PC-3 (cell line): ENCODE measurements at regions not wholly inside any gene's neighbourhood (a gene's known extent, or its start where the extent isn't known, plus 50 kb on each side); places are given as distances from the start of the nearest gene placed in this dataset.

Source experiments
- ATAC-seq: fragments of 200-7000 bp; cut with Tn5 transposase; 2 replicates; pipeline ENCODE4 v1.9.1; 2020; ENCODE audit warnings: mild to moderate bottlenecking, moderate library complexity
- BruUV-seq: library from RNA; stranded (reverse); fragments of 400-500 nt; replicated peaks from 2 replicates; lab custom pipeline; 2021; lab: Mats Ljungman, UMichigan
- CTCF ChIA-PET: fragments of 300-600 bp; sonication (Branson Sonifier 250); formaldehyde crosslinking; loops from one replicate; lab custom pipeline; 2022; ENCODE audit warnings: antibody characterized with exemption; lab: Charles Lee
- POLR2A ChIA-PET: fragments of 300-600 bp; sonication (Branson Sonifier 250); formaldehyde crosslinking; loops from one replicate; lab custom pipeline; 2022; ENCODE audit warnings: antibody characterized with exemption; ENCODE audit not compliant: unreplicated experiment; lab: Charles Lee
- DNase-seq: peaks from one replicate; pipeline ENCODE4 v3.0.0-alpha.2; 2015
- H2AFZ ChIP-seq: fragments of 300-600 bp; sonication (generic); 2 replicates; pipeline ENCODE4 v1.6.0; 2016; ENCODE audit warnings: antibody characterized with exemption, low read length
- H3F3A ChIP-seq: fragments of 300-600 bp; sonication (generic); one replicate; pipeline ENCODE4 v1.6.0; 2017; ENCODE audit warnings: antibody characterized with exemption, low read length, control low read depth, mild to moderate bottlenecking; ENCODE audit not compliant: unreplicated experiment
- H3K27ac ChIP-seq: fragments of 300-600 bp; sonication (generic); 2 replicates; pipeline ENCODE4 v1.5.1; 2016; ENCODE audit warnings: mild to moderate bottlenecking, low read length
- H3K27me3 ChIP-seq: fragments of 300-600 bp; sonication (generic); 2 replicates; pipeline ENCODE4 v1.6.1; 2016; ENCODE audit warnings: low read length, mixed read lengths
- H3K36me3 ChIP-seq: fragments of 300-600 bp; sonication (generic); 2 replicates; pipeline ENCODE4 v1.6.1; 2016; ENCODE audit warnings: low read depth, mixed run types, low read length, mixed read lengths
- H3K4me1 ChIP-seq: fragments of 300-600 bp; sonication (generic); 2 replicates; pipeline ENCODE4 v1.5.1; 2016; ENCODE audit warnings: low read length; ENCODE audit not compliant: insufficient read depth
- H3K4me2 ChIP-seq: fragments of 300-600 bp; sonication (generic); 2 replicates; pipeline ENCODE4 v1.6.0; 2016; ENCODE audit warnings: low read length
- H3K4me3 ChIP-seq: fragments of 300-600 bp; sonication (generic); 2 replicates; pipeline ENCODE4 v1.5.1; 2016; ENCODE audit warnings: mild to moderate bottlenecking, low read length, mixed read lengths
- H3K79me2 ChIP-seq: fragments of 300-600 bp; sonication (generic); 2 replicates; pipeline ENCODE4 v1.6.1; 2017; ENCODE audit warnings: low read length, mixed read lengths
- H3K9ac ChIP-seq: fragments of 300-600 bp; sonication (generic); 2 replicates; pipeline ENCODE4 v1.6.0; 2016; ENCODE audit warnings: mild to moderate bottlenecking, low read length
- H3K9me2 ChIP-seq: fragments of 300-600 bp; sonication (generic); replicated peaks from 2 replicates; pipeline ENCODE4 v1.6.1; 2016; ENCODE audit warnings: mixed run types, low read length, mixed read lengths
- H3K9me3 ChIP-seq: fragments of 300-600 bp; sonication (generic); 2 replicates; pipeline ENCODE4 v1.6.1; 2016; ENCODE audit warnings: low read length, mixed read lengths
- H4K20me1 ChIP-seq: fragments of 300-600 bp; sonication (generic); 2 replicates; pipeline ENCODE4 v1.6.1; 2016; ENCODE audit warnings: low read length, mixed read lengths
- CTCF ChIP-seq: fragments of 300-600 bp; sonication (generic); conservative IDR thresholded peaks from 2 replicates; pipeline ENCODE4 v1.5.1; 2017; ENCODE audit warnings: antibody characterized with exemption, low read depth, mild to moderate bottlenecking, low read length
- EZH2 ChIP-seq: fragments of 300-600 bp; sonication (generic); IDR thresholded peaks from one replicate; pipeline ENCODE4 v1.6.1; 2017; ENCODE audit warnings: antibody characterized with exemption, mild to moderate bottlenecking, low read length; ENCODE audit not compliant: unreplicated experiment
- EZH2phosphoT487 ChIP-seq: fragments of 300-600 bp; sonication (generic); IDR thresholded peaks from 2 replicates; pipeline ENCODE4 v1.6.1; 2018; ENCODE audit warnings: mild to moderate bottlenecking, antibody characterized with exemption, low read length, borderline replicate concordance
- intact Hi-C: fragments of 100-400 bp; cut with micrococcal nuclease; formaldehyde crosslinking; loops from 2 replicates; pipeline ENCODE4 v1.9.0; 2023

GRCh38 chr3:25292036-25292435 is 136.0 kb upstream of the RARB start:
- no peak overlapping the region for H3K4me2 ChIP-seq
- H2AFZ ChIP-seq: no peak overlapping the region

GRCh38 chr3:25292595-25292994 is 135.5 kb upstream of the RARB start:
- H3F3A ChIP-seq: no peaks in the 10 kb centered on the region
- no peak overlapping the region for H3K27ac ChIP-seq
- no peak overlapping the region for H3K9ac ChIP-seq
- CTCF ChIA-PET: no interaction called here
- H3K9me3 ChIP-seq: no peaks in the 10 kb centered on the region
- H3K79me2 ChIP-seq: no peaks in the 10 kb centered on the region
- intact Hi-C loops: no loop called here
- H3K4me3 ChIP-seq: no peak overlapping the region
- no peaks in the 10 kb centered on the region for H3K36me3 ChIP-seq
- no TSS peak for BruUV-seq
- H3K27me3 ChIP-seq: no peaks in the 10 kb centered on the region
- no peak overlapping the region for H3K4me2 ChIP-seq
- H2AFZ ChIP-seq: no peak overlapping the region
- H4K20me1 ChIP-seq: no peaks in the 10 kb centered on the region
- DNase-seq: no peak
- no peaks in the 10 kb centered on the region for H3K9me2 ChIP-seq
- POLR2A ChIA-PET: no interaction called here
- TF ChIP-seq EZH2phosphoT487 (no peak), CTCF (no peak), EZH2 (no peak)
- ATAC-seq: no peak
- H3K4me1 ChIP-seq: no peaks in the 10 kb centered on the region

More at GRCh38 chr3:25292036-25292435, 136.0 kb upstream of the RARB start:
- no peak overlapping the region for H3K4me3 ChIP-seq
- H3K36me3 ChIP-seq: no peaks in the 10 kb centered on the region
- ATAC-seq: no peak
- ChIA-PET POLR2A (no interaction called here), CTCF (no interaction called here)
- no peaks in the 10 kb centered on the region for H3K79me2 ChIP-seq
- no peaks in the 10 kb centered on the region for H3K27me3 ChIP-seq
- no peak overlapping the region for H3K27ac ChIP-seq
- H3K9ac ChIP-seq: no peak overlapping the region
- H3F3A ChIP-seq: no peaks in the 10 kb centered on the region
- intact Hi-C loops: no loop called here
- H3K4me1 ChIP-seq: no peaks in the 10 kb centered on the region
- H3K9me3 ChIP-seq: no peaks in the 10 kb centered on the region
- H4K20me1 ChIP-seq: no peaks in the 10 kb centered on the region
- BruUV-seq: no TSS peak
- no peaks in the 10 kb centered on the region for H3K9me2 ChIP-seq
- no peak for DNase-seq
- TF ChIP-seq EZH2: no peak
- no peak for TF ChIP-seq EZH2phosphoT487
- TF ChIP-seq CTCF: no peak

GRCh38 chr3:25293736-25294135 is 134.3 kb upstream of the RARB start:
- Histone ChIP-seq H3K4me2 (no peak overlapping the region), H3K79me2 (no peaks in the 10 kb centered on the region), H3K4me1 (no peaks in the 10 kb centered on the region), H3K9ac (no peak overlapping the region), H3K9me3 (no peaks in the 10 kb centered on the region), H3K36me3 (no peaks in the 10 kb centered on the region), H4K20me1 (no peaks in the 10 kb centered on the region), H3K27ac (no peak overlapping the region), H3K4me3 (no peak overlapping the region), H2AFZ (no peak overlapping the region), H3F3A (no peaks in the 10 kb centered on the region), H3K9me2 (no peaks in the 10 kb centered on the region), H3K27me3 (no peaks in the 10 kb centered on the region)
- ATAC-seq (no peak), DNase-seq (no peak)
- intact Hi-C loops: no loop called here
- TF ChIP-seq CTCF: no peak
- no TSS peak for BruUV-seq
- ChIA-PET CTCF (no interaction called here), POLR2A (no interaction called here)
